ENCODE measurements at regions not wholly inside any gene's neighbourhood (a gene's known extent, or its start where the extent isn't known, plus 50 kb on each side); places are given as distances from the start of the nearest gene placed in this dataset.

- no peak for TF ChIP-seq CTCF (conservative IDR thresholded peaks at IDR 0.05 in 1 of 2, IDR thresholded peaks at IDR 0.05 in 1 of 2; ENCODE audit: extremely low read depth in 1 of 2, insufficient read depth in 1 of 2, low read depth in 1 of 2, low read length in 2 of 2)
- no peak for TF ChIP-seq EZH2 (IDR thresholded peaks at IDR 0.05; ENCODE audit: borderline replicate concordance, low read length)
These were observed 915.2 kb downstream of the NSUN3 start for GRCh38 chr3:94978084-94978483.

Measured in mammary epithelial cell (primary cell).